HG03520 (cell line): ENCODE measurements at regions not wholly inside any gene's neighbourhood (a gene's known extent, or its start where the extent isn't known, plus 50 kb on each side); places are given as distances from the start of the nearest gene placed in this dataset.
A peak's percentile ranks its signal among the peaks of the same experiment; 100 is the strongest.
"Not testable (repeated sequence)": the region's sequence is repeated elsewhere in the genome, so short reads cannot be mapped to it uniquely, and the experiment has no call there.

Experiments used
- ATAC-seq: cut with Tn5 transposase; IDR thresholded peaks from one replicate; pipeline ENCODE4 v1.9.1; 2021; ENCODE audit warnings: mild to moderate bottlenecking, moderate library complexity; ENCODE audit not compliant: unreplicated experiment

DNA sequence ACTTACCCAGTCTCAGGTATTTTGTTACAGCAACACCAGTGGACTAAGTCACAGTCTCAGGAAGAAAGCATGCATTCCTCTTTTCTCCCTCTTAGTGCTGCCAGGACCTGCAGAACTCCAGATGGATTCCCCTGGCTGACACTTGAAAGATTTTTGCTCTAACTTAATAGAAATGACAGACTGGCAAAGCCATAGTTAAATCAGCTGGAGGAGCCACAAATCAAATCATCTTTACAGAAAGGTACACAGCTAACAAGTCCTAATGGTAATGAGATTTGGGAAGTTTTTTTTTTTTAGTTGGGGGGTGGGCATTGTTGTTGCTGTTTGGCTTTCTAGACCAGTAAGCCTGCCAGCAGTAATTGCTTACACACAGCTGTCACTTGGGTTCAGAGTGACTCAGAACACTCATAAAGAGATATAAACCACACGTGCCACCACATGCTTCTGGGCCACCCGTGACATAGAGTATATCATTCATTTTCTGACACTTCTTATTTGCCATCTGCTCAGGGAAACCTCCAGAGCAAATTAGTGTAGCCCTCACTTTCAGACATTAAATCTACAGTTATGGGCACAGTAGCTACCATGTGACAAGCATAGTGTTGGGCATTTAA, 72.4 kb downstream of the FH start:
- ATAC-seq, result no peak

DNA sequence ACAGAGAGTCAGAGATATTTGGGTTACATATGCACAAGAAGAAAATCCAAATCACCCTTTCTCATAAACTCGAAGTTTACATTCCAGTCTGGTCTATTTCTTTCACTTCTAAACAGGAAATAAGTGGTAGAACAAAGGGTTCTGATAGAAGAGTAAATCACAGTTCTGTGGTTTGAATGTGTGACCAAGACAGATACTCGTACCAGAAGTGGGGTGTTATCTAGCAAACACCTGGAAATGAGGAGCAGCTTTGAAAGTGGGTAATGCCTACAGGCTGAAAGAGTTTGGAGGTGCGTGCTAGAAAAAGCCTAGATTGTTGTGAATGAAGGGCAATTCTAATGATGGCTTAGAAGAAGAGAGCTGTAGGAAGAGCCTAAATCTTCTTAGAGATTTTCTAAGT, 74.7 kb downstream of the FH start:
- ATAC-seq, result no peak

DNA sequence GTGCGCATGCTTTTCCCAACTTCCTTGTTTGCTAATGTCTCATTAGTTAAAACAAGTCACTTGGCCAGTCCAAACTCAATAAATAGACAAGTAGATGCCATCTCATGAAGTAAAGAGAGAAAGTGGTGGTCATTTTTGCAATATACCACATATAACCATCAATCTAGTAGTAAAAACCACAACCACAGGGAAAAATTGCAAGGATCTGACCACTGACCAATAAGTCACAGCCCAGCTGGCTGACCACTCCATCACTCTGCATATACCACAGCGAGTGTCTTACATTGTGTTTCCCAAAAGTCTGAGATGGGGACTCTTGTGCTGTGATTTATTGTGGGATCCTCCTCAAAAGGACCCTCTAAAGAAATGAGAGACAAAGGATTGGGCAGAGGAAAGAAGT, 76.0 kb downstream of the FH start:
- no peak for ATAC-seq

DNA sequence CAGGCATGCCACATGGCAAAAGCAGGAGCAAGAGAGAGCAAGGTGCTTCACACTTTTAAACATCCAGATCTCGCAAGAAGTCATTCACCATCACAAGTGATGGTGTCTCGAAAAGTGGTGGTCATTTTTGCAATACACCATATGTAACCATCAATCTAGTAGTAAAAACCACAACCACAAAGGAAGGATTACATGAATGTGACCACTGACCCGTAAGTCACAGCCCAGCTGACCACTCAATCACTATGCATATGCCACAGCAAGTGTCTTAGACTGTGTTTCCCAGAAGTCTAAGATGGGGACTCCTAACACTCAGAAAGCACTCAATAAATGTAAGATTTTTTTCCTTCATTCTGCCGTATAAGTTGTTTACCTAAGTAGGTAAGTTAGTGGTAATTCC, 76.9 kb downstream of the FH start:
- ATAC-seq, result no peak

DNA sequence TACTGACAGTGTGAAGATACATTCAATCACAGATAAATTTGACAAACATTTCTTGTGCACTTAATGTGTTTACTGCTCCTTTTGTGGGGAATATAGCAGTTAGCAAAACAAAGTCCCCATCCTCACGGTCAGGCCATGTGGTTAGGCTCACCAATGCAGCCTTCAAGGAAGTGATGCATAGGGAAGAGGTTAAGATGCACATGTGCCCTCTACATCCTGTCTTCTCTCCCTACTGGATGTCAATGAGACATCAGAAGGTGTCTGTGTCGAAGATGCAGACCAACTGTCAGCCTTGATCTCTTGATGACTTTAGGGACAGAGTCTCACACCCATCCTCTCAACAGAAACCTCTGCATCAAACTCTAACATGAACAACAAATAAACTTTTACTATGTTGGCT, 78.7 kb downstream of the FH start:
- no peak for ATAC-seq

DNA sequence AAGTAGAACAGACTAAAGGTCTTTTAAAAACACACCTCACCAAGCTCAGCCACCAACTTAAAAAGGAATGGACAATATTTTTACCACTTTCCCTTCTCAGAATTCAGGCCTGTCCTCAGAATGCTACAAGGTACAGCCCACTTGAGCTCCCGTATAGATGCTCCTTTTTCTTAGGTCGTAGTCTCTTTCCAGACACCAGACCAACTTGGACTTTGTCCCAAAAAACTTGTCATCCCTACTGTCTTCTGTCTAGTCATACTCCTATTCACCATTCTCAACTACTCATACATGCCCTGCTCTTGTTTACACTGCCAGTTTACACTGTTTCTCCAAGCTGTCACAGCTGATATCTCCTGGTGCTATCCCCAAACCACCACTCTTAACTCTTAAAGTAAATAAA, 80.9 kb downstream of the FH start:
- ATAC-seq, result not testable (repeated sequence)

DNA sequence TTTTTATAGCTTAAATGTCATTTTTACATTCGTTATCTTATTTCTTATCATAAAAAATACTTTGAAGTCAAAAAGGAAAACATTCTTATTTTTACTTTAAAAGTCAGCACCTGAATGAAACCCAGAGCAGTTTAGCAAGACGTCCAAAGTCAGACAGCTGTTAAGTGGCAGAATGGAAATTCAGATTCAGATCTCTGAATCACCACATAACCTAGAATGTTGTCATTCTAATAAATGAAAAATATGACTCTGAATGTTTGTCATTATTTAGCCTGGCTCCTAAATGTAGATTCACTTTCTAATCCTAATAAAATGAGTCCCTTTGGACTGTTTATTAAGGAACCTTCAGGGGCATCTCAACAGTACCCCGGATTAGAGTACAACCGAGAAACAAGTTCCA, 75.2 kb upstream of the RGS7 start:
- ATAC-seq, result no peak

DNA sequence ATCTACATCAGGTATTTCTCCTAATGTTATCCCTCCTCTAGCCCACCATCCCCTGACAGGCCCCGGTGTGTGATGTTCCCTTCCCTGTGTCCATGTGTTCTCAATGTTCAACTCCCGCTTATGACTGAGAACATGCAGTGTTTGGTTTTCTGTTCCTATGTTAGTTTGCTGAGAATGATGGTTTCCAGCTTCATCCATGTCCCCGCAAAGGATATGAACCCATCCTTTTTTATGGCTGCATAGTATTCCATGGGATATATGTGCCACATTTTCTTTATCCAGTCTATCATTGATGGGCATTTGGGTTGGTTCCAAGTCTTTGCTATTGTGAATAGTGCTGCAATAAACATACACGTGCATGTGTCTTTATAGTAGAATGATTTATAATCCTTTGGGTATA, 68.1 kb upstream of the RGS7 start:
- ATAC-seq, result not testable (repeated sequence)

DNA sequence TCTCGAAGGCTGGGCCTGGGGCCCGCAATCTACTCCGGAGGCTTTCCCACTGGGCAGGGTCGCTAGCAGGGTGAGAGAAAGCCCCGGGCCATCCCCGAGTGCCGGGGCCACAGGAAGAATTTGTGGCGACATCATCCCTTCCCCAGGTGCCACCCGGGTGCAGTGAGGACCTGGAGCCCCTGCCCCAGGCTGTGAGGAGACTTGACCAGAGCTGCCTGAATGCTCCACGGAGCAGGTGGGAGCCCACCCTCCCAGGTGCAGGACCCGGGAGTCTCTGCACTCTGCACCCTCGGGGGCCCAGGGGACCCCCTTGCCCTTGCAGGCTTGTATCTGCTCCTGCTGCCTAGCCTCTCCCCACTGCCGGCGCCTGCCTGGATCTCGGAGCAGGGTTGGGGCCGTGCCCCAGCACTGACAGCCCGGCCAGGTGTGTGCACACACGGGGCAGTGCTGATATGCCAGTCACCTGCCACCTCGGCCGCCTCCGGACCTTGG, 67.5 kb upstream of the RGS7 start:
- no peak for ATAC-seq

DNA sequence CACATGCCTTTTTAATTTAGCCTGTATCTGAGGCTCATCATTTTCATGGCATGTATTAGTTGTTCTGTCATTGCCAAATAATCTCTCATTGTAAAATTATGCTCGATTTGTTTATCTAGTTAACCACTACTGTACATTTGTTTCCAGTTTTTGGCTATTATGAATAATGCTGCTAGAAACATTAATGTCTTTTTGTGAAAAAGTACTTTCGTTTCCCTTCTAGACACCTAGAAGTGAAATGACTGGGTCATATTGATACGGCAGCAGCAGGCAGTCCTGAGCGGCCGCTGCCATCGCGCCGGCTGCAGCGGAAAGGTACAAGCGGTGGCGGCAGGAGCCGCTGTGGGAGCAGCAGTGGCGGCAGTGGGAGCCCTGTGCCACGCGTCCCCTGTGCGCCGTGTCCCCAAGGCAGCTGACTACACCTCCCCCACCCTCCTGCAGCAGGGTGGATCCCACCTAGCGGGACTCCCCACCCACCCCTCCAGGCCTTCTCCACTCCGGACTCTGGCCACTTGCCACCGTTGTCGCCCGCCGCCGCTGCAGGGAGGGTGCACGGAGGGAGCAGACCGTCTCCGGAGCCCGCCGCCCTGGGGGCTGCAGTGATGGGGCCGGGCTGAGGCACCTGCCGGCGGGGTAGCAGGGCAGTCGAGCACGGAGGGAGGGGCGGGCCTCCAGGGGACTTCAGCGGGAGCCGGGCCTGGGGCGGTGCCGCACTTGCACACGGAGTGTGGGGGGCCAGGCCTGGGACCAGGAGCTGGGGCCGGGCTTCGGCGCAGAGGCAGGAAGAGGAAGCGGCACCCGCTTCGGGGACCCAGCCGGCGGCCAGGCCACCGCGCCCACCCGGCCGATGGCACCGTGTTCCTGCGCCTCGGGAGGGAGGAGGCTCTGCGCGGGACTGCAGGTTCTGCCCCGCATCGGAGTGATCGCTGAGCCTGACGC, 66.8 kb upstream of the RGS7 start:
- peak; percentile 85 for ATAC-seq

DNA sequence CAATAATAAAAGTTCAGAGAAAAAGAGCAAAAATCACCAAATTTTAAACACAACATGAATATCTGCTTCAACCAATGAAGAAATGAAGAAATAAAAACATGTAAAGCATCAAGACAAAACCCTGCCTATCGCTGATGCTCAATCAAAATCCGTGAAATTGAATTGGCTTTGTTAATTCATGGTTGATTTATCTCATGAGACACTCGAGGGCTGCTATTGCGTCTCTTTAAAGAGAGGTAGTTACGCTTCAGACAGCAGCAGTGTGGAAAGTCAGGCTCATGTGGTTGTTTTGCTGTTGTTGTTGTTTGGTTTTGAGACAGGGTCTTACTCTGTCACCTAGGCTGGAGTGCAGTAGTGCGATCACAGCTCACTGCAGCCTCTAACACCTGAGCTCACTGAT, 65.5 kb upstream of the RGS7 start:
- no peak for ATAC-seq

DNA sequence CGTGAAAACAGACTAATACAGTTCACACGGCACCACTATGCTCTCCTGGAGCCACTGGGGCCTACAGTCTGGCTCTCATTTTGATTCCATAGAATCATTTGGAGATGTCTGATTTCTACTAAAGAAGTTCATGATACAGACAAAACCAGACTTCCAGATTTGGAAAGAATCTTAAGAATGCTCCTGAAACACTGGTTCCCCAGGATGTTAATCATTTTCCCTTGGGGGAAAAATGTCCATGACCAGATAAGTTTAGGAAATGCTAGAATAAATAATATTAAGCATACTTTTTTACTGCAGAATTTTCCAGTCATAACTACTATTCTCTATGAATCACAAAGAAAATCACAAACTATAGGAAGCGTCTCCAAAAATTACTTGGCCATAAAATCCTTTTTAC, 63.0 kb upstream of the RGS7 start:
- no peak for ATAC-seq

DNA sequence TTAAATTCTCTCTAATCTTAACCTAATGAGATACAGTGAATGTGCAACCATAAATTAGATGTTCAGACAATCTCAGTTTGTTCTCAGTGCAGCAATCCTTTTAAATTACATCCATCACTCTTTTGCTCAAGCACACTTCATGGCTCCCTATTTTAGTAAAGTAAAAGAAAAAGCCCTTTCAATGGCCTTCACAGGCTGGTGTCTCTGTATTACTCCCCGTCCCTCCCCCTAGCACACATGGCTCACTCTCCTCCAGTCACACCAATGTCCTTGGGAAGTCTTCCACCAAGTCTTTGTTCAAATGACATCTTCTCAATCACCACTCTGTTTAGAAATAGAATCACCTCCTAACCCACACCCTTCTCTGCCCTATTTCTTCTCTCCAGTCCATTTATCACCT, 60.3 kb upstream of the RGS7 start:
- no peak for ATAC-seq

DNA sequence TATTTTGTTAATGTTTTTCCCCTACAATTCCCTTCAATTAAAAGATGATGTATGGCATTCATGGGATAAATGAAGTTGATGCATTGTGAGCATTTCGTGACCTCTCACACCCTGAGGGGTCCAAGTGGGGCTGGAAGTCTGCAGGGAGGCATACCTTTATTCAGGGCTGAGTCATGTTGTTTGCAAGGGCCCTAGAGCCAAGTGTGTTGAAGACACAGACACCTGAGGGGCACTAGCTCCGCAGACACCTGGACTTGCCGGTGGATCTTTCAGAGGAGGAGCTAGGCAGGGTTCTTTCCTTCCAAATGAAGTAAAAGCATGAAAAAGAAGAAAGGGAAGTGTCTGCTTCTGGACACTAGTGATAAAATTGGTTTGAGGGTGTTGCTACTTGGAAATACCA, 57.0 kb upstream of the RGS7 start:
- ATAC-seq, result no peak

DNA sequence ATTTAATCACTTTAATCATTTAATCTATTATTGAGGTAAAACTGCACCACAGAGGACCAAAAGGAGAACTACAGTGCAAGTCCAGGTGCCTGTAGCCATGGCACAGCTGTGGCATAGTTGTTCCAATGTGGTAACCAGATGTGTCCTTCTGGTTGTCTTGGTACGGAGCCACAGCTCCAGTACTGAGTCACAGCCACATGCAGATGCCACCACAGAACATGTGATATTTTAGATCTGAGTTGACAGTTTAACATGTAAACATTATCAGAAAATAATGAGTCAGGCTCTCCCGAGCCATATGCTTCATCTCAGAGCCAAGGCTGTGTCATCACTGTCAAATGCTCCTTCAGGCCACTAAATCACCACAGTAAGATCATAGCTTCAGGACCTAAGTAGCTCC, 56.4 kb upstream of the RGS7 start:
- no peak for ATAC-seq

DNA sequence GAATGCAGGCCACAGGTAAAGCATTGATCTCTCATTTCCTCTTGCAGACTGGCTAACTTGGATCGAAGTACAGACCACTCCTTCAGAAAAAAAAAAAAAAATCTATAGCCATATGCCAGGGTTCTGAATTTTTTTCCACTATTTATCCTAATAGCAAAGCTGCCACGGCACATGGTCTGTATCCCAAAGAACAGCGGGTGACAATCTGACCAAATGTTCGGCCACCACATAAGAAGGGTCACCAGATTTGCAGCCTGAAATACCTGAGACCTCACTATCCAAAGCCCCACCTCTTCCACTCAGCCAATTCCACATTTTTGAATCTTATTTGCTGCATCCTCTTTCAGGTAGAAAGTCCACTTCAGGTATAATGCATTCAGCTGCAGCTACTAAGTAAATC, 55.6 kb upstream of the RGS7 start:
- no peak for ATAC-seq

DNA sequence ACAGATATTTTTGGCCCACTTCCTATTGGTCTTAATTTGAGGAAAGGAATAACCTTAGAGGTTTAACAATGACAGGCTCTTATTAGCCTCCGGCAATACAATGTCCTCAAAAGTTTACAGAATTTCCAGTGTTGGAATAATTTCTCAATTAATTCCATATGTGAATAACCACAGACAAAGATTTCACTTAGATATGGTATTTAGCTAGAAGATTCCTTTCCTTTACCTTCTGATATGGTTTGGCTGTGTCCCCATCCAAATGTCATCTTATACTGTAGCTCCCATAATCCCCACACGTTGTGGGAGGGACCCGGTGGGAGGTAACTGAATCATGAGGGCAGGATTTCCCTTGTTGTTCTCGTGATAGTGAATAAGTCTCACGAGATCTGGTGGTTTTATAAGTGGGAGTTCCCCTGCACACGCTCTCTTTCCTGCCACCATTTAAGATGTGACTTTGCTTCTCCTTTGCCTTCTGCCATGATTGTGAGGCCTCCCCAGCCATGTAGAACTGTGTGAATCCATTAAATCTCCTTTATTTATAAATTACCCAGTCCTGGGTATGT, 54.9 kb upstream of the RGS7 start:
- no peak for ATAC-seq

DNA sequence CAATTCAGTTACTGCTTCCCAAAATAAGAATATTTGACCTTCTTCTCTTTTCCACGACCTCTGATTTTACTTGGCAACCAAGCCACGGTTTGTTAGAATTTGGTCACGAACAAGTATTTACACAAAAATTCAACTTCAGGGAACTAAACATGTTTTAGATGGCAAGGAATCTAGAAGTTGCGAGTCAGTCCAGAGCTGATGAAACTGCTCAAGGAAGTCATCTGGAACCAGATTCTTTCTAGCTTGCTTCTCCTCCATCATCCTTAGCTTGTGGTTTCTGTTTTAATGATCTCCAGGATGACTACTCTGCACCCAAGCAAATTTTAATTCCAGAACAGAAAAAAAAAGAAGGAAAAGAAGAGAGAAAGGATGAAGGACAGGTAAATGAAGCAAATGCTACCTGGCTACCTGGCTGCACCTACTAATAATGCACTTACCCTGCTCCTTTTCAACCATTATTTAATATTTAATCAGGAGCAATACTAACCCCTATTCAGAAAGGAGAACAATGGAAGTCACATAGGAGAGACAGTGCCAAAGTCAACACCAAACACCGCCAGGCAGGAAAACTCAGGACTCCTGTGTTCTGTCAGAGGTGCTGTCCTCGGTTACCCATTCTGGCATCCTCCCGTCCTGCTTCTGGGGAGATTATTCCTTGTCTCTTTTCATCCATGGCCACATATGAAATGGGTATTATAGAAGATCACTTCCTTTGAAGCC, 54.2 kb upstream of the RGS7 start:
- ATAC-seq, result no peak

DNA sequence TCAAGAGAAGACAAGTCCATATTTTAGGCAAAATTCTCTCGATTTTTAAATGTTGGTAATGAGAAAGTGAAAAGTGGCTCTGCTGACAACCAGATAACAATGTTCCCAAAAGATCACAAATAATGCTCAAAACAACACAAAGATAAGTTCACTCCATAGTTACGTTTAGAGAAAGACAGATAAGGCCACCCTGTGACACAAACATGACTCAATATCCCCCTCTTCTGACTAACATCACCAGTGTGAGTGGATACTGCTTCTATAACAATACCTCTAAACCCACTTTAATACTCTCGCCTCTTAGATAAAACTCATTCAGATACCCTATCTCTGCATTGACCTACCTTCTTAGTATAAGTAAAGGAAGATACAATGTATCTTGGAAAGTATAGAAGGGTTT, 51.2 kb upstream of the RGS7 start:
- no peak for ATAC-seq
